PC-3 (cell line): ENCODE measurements at regions not wholly inside any gene's neighbourhood (a gene's known extent, or its start where the extent isn't known, plus 50 kb on each side); places are given as distances from the start of the nearest gene placed in this dataset.
A peak's percentile ranks its signal among the peaks of the same experiment; 100 is the strongest.

ENCODE experiments used
- ATAC-seq: fragments of 200-7000 bp; cut with Tn5 transposase; 2 replicates; pipeline ENCODE4 v1.9.1; 2020; ENCODE audit warnings: mild to moderate bottlenecking, moderate library complexity
- BruUV-seq: library from RNA; stranded (reverse); fragments of 400-500 nt; replicated peaks from 2 replicates; lab custom pipeline; 2021; lab: Mats Ljungman, UMichigan
- CTCF ChIA-PET: fragments of 300-600 bp; sonication (Branson Sonifier 250); formaldehyde crosslinking; loops from one replicate; lab custom pipeline; 2022; ENCODE audit warnings: antibody characterized with exemption; lab: Charles Lee
- POLR2A ChIA-PET: fragments of 300-600 bp; sonication (Branson Sonifier 250); formaldehyde crosslinking; loops from one replicate; lab custom pipeline; 2022; ENCODE audit warnings: antibody characterized with exemption; ENCODE audit not compliant: unreplicated experiment; lab: Charles Lee
- DNase-seq: peaks from one replicate; pipeline ENCODE4 v3.0.0-alpha.2; 2015
- H2AFZ ChIP-seq: fragments of 300-600 bp; sonication (generic); 2 replicates; pipeline ENCODE4 v1.6.0; 2016; ENCODE audit warnings: antibody characterized with exemption, low read length
- H3F3A ChIP-seq: fragments of 300-600 bp; sonication (generic); one replicate; pipeline ENCODE4 v1.6.0; 2017; ENCODE audit warnings: antibody characterized with exemption, low read length, control low read depth, mild to moderate bottlenecking; ENCODE audit not compliant: unreplicated experiment
- H3K27ac ChIP-seq: fragments of 300-600 bp; sonication (generic); 2 replicates; pipeline ENCODE4 v1.5.1; 2016; ENCODE audit warnings: mild to moderate bottlenecking, low read length
- H3K27me3 ChIP-seq: fragments of 300-600 bp; sonication (generic); 2 replicates; pipeline ENCODE4 v1.6.1; 2016; ENCODE audit warnings: low read length, mixed read lengths
- H3K36me3 ChIP-seq: fragments of 300-600 bp; sonication (generic); 2 replicates; pipeline ENCODE4 v1.6.1; 2016; ENCODE audit warnings: low read depth, mixed run types, low read length, mixed read lengths
- H3K4me1 ChIP-seq: fragments of 300-600 bp; sonication (generic); 2 replicates; pipeline ENCODE4 v1.5.1; 2016; ENCODE audit warnings: low read length; ENCODE audit not compliant: insufficient read depth
- H3K4me2 ChIP-seq: fragments of 300-600 bp; sonication (generic); 2 replicates; pipeline ENCODE4 v1.6.0; 2016; ENCODE audit warnings: low read length
- H3K4me3 ChIP-seq: fragments of 300-600 bp; sonication (generic); 2 replicates; pipeline ENCODE4 v1.5.1; 2016; ENCODE audit warnings: mild to moderate bottlenecking, low read length, mixed read lengths
- H3K79me2 ChIP-seq: fragments of 300-600 bp; sonication (generic); 2 replicates; pipeline ENCODE4 v1.6.1; 2017; ENCODE audit warnings: low read length, mixed read lengths
- H3K9ac ChIP-seq: fragments of 300-600 bp; sonication (generic); 2 replicates; pipeline ENCODE4 v1.6.0; 2016; ENCODE audit warnings: mild to moderate bottlenecking, low read length
- H3K9me2 ChIP-seq: fragments of 300-600 bp; sonication (generic); replicated peaks from 2 replicates; pipeline ENCODE4 v1.6.1; 2016; ENCODE audit warnings: mixed run types, low read length, mixed read lengths
- H3K9me3 ChIP-seq: fragments of 300-600 bp; sonication (generic); 2 replicates; pipeline ENCODE4 v1.6.1; 2016; ENCODE audit warnings: low read length, mixed read lengths
- H4K20me1 ChIP-seq: fragments of 300-600 bp; sonication (generic); 2 replicates; pipeline ENCODE4 v1.6.1; 2016; ENCODE audit warnings: low read length, mixed read lengths
- CTCF ChIP-seq: fragments of 300-600 bp; sonication (generic); conservative IDR thresholded peaks from 2 replicates; pipeline ENCODE4 v1.5.1; 2017; ENCODE audit warnings: antibody characterized with exemption, low read depth, mild to moderate bottlenecking, low read length
- EZH2 ChIP-seq: fragments of 300-600 bp; sonication (generic); IDR thresholded peaks from one replicate; pipeline ENCODE4 v1.6.1; 2017; ENCODE audit warnings: antibody characterized with exemption, mild to moderate bottlenecking, low read length; ENCODE audit not compliant: unreplicated experiment
- EZH2phosphoT487 ChIP-seq: fragments of 300-600 bp; sonication (generic); IDR thresholded peaks from 2 replicates; pipeline ENCODE4 v1.6.1; 2018; ENCODE audit warnings: mild to moderate bottlenecking, antibody characterized with exemption, low read length, borderline replicate concordance
- intact Hi-C: fragments of 100-400 bp; cut with micrococcal nuclease; formaldehyde crosslinking; loops from 2 replicates; pipeline ENCODE4 v1.9.0; 2023

GRCh38 chr20:22918286-22918983, 116.7 kb upstream of the SSTR4 start:
- peaks cover 6% of the 10 kb centered on the region; the same call in 1 of the 2 replicates for H3K27me3 ChIP-seq
- no peaks in the 10 kb centered on the region for H3K9me2 ChIP-seq
- BruUV-seq, result no TSS peak
- TF ChIP-seq CTCF, result no peak
- DNase-seq (no peak), ATAC-seq (no peak)
- intact Hi-C loops, result no loop called here
- H3K4me2 ChIP-seq, result no peak overlapping the region
- H3K4me1 ChIP-seq, result peaks cover 21% of the 10 kb centered on the region
- no peaks in the 10 kb centered on the region for H3K9me3 ChIP-seq
- CTCF ChIA-PET, result no interaction called here
- H3K4me3 ChIP-seq, result no peak overlapping the region
- no peaks in the 10 kb centered on the region for H3K36me3 ChIP-seq
- no peak overlapping the region for H3K27ac ChIP-seq
- POLR2A ChIA-PET, result no interaction called here
- H3K79me2 ChIP-seq, result no peaks in the 10 kb centered on the region
- no peak overlapping the region for H3K9ac ChIP-seq
- H2AFZ ChIP-seq, result no peak overlapping the region
- no peaks in the 10 kb centered on the region for H4K20me1 ChIP-seq
- no peaks in the 10 kb centered on the region for H3F3A ChIP-seq

- no peaks in the 10 kb centered on the region for H3K79me2 ChIP-seq
- ATAC-seq (no peak), DNase-seq (peak; percentile 56)
- H3F3A ChIP-seq, result no peaks in the 10 kb centered on the region
- H3K9me2 ChIP-seq, result no peaks in the 10 kb centered on the region
- H4K20me1 ChIP-seq, result no peaks in the 10 kb centered on the region
- no peak overlapping the region for H3K9ac ChIP-seq
- no peak overlapping the region for H3K27ac ChIP-seq
- H3K4me1 ChIP-seq, result peaks cover 24% of the 10 kb centered on the region
- H3K9me3 ChIP-seq, result no peaks in the 10 kb centered on the region
- CTCF ChIA-PET, result no interaction called here
- no peak for TF ChIP-seq EZH2phosphoT487
- TF ChIP-seq CTCF, result no peak
- no peak for TF ChIP-seq EZH2
- BruUV-seq, result no TSS peak
- no peaks in the 10 kb centered on the region for H3K36me3 ChIP-seq
- H3K4me3 ChIP-seq, result no peak overlapping the region
- H2AFZ ChIP-seq, result no peak overlapping the region
- intact Hi-C loops, result no loop called here
- H3K27me3 ChIP-seq, result peaks cover 10% of the 10 kb centered on the region; the same call in 1 of the 2 replicates
- POLR2A ChIA-PET, result no interaction called here
- H3K4me2 ChIP-seq, result peak overlapping the region; percentile 68
Measured at GRCh38 chr20:22920898-22921297, 114.2 kb upstream of the SSTR4 start.

GRCh38 chr20:22921595-22922421, 113.3 kb upstream of the SSTR4 start:
- Histone ChIP-seq H3K36me3 (no peaks in the 10 kb centered on the region), H2AFZ (no peak overlapping the region), H4K20me1 (no peaks in the 10 kb centered on the region), H3K9me2 (no peaks in the 10 kb centered on the region), H3K4me2 (peak overlapping the region; percentile 68), H3K4me3 (peak overlapping the region; percentile 21; the same call in 1 of the 2 replicates), H3K9me3 (no peaks in the 10 kb centered on the region), H3K4me1 (peaks cover 24% of the 10 kb centered on the region), H3K9ac (no peak overlapping the region), H3K27me3 (peaks cover 10% of the 10 kb centered on the region; the same call in 1 of the 2 replicates), H3K79me2 (no peaks in the 10 kb centered on the region), H3K27ac (peak overlapping the region; percentile 60), H3F3A (no peaks in the 10 kb centered on the region)
- DNase-seq, result peak; percentile 95
- ChIA-PET CTCF (no interaction called here), POLR2A (no interaction called here)
- TF ChIP-seq EZH2phosphoT487 (no peak), EZH2 (no peak), CTCF (no peak)
- intact Hi-C loops, result no loop called here
- BruUV-seq, result no TSS peak
- ATAC-seq, result peak; percentile 33
